A549 (cell line): ENCODE measurements at regions not wholly inside any gene's neighbourhood (a gene's known extent, or its start where the extent isn't known, plus 50 kb on each side); places are given as distances from the start of the nearest gene placed in this dataset.

Experiments
- ATAC-seq, 2 experiments: fragments of 200-7000 bp in 1 of 2; fragments of >200 bp in 1 of 2; cut with Nextera tagmentation in 1 of 2; cut with Tn5 transposase in 1 of 2; 3 replicates each; pipeline versions ENCODE4 v1.8.0 to v1.9.1; 2018 to 2020; ENCODE audit warnings: mild to moderate bottlenecking in 1 of 2, moderate library complexity in 1 of 2
- CTCF ChIA-PET: fragments of 300-600 bp; sonication (Branson Sonifier 250); formaldehyde crosslinking; extraction: SDS; loops from one replicate; lab custom pipeline; 2021; ENCODE audit warnings: antibody characterized with exemption, inconsistent platforms; lab: Yijun Ruan, JAX
- POLR2A ChIA-PET: fragments of 350-600 bp; formaldehyde crosslinking; extraction: SDS; loops from one replicate; lab custom pipeline; 2021; ENCODE audit warnings: antibody characterized with exemption, inconsistent platforms; lab: Yijun Ruan, JAX
- DNase-seq, 2 experiments: peaks; one replicate each; pipeline versions ENCODE4 v3.0.0 to v3.0.0-alpha.2; 2011 to 2016; ENCODE audit warnings: low read depth in 1 of 2, low spot score in 1 of 2
- FAIRE-seq: peaks from 2 replicates; lab custom pipeline; 2011; peaks lifted over from hg19 to GRCh38; lab: Jason Lieb, UNC
- H3K27ac ChIP-seq, 2 experiments: fragments of >200 bp; sonication (Bioruptor Twin); formaldehyde crosslinking; 3 replicates each; pipeline ENCODE4 v1.5.1; 2016 to 2017
- H3K4me1 ChIP-seq: fragments of >200 bp; sonication (Bioruptor Twin); formaldehyde crosslinking; 3 replicates; pipeline ENCODE4 v1.6.1; 2016
- H3K4me2 ChIP-seq: fragments of >200 bp; sonication (Bioruptor Twin); formaldehyde crosslinking; 3 replicates; pipeline ENCODE4 v1.6.1; 2016
- H3K4me3 ChIP-seq: fragments of >200 bp; sonication (Bioruptor Twin); formaldehyde crosslinking; 3 replicates; pipeline ENCODE4 v1.5.1; 2016
- H3K9me3 ChIP-seq: fragments of >200 bp; sonication (Bioruptor Twin); formaldehyde crosslinking; 3 replicates; pipeline ENCODE4 v1.6.1; 2016
- BCL3 ChIP-seq: fragments of >200 bp; sonication (Bioruptor Twin); formaldehyde crosslinking; IDR thresholded peaks from 3 replicates; pipeline ENCODE4 v1.6.1; 2016
- BHLHE40 ChIP-seq: IDR thresholded peaks from 2 replicates; pipeline ENCODE4 v1.6.1; 2012; ENCODE audit warnings: low read depth, low read length, inconsistent platforms
- CEBPB ChIP-seq, 2 experiments: fragments of >200 bp in 1 of 2; sonication (Bioruptor Twin) in 1 of 2; formaldehyde crosslinking in 1 of 2; IDR thresholded peaks; 2 replicates each; pipeline ENCODE4 v1.6.1; 2012 to 2016
- CHD2 ChIP-seq: fragments of 150-350 bp; IDR thresholded peaks from 2 replicates; pipeline ENCODE4 v1.6.1; 2014; ENCODE audit warnings: low read length; ENCODE audit not compliant: partially characterized antibody
- CHD4 ChIP-seq: fragments of 200-600 bp; sonication (generic); IDR thresholded peaks from 2 replicates; pipeline ENCODE4 v1.6.1; 2016; ENCODE audit warnings: antibody characterized with exemption, mild to moderate bottlenecking, borderline replicate concordance
- ESRRA ChIP-seq: fragments of 150-350 bp; IDR thresholded peaks from 2 replicates; pipeline ENCODE4 v1.6.1; 2014; ENCODE audit warnings: mild to moderate bottlenecking, low read length, borderline replicate concordance
- FOSB ChIP-seq: fragments of 250-450 bp; sonication (Bioruptor Pico); IDR thresholded peaks from 2 replicates; pipeline ENCODE4 v1.5.0; 2020; ENCODE audit warnings: mild to moderate bottlenecking, moderate library complexity
- FOSL2 ChIP-seq, 2 experiments: fragments of 450-650 bp in 1 of 2; fragments of >200 bp in 1 of 2; sonication (Bioruptor Twin) in 1 of 2; formaldehyde crosslinking; IDR thresholded peaks; 2 replicates each; pipeline versions ENCODE4 v1.5.0 to v1.6.1; 2016 to 2020; ENCODE audit warnings: mild to moderate bottlenecking in 1 of 2, moderate library complexity in 1 of 2
- FOXS1 ChIP-seq: fragments of 250-450 bp; sonication (Bioruptor Pico); IDR thresholded peaks from 2 replicates; pipeline ENCODE4 v1.5.0; 2020; ENCODE audit warnings: mild to moderate bottlenecking, moderate library complexity
- GATA3 ChIP-seq: IDR thresholded peaks from 2 replicates; pipeline ENCODE4 v1.6.1; 2012; ENCODE audit warnings: borderline replicate concordance
- HES2 ChIP-seq: fragments of >200 bp; sonication (Bioruptor Twin); formaldehyde crosslinking; IDR thresholded peaks from 2 replicates; pipeline ENCODE4 v1.6.1; 2016
- HMGXB4 ChIP-seq: fragments of 250-450 bp; sonication (Bioruptor Pico); IDR thresholded peaks from 2 replicates; pipeline ENCODE4 v1.5.0; 2021; ENCODE audit warnings: mild to moderate bottlenecking, moderate library complexity, borderline replicate concordance
- HOXB5 ChIP-seq: fragments of 250-450 bp; sonication (Bioruptor Pico); IDR thresholded peaks from 2 replicates; pipeline ENCODE4 v1.5.0; 2020; ENCODE audit warnings: mild to moderate bottlenecking, moderate library complexity
- JUN ChIP-seq, 2 experiments: fragments of >200 bp; sonication (Bioruptor Twin); formaldehyde crosslinking; IDR thresholded peaks; 2 replicates in 1 of 2; 3 replicates in 1 of 2; pipeline ENCODE4 v1.6.1; 2016 to 2017
- KDM5A ChIP-seq: fragments of 200-600 bp; sonication (generic); IDR thresholded peaks from 2 replicates; pipeline ENCODE4 v1.6.1; 2016; ENCODE audit warnings: antibody characterized with exemption, mild to moderate bottlenecking
- MAFK ChIP-seq: fragments of 450-650 bp; IDR thresholded peaks from 2 replicates; pipeline ENCODE4 v1.6.1; 2014; ENCODE audit not compliant: partially characterized antibody
- MAZ ChIP-seq: fragments of 150-350 bp; IDR thresholded peaks from 2 replicates; pipeline ENCODE4 v1.6.1; 2014; ENCODE audit warnings: antibody characterized with exemption, low read depth, low read length, borderline replicate concordance
- PBX3 ChIP-seq: IDR thresholded peaks from 2 replicates; pipeline ENCODE4 v1.6.1; 2012
- POLR2AphosphoS2 ChIP-seq: conservative IDR thresholded peaks from 2 replicates; pipeline ENCODE4 v1.6.1; 2012; ENCODE audit warnings: low read length, improper control_type of control experiment, inconsistent platforms
- RARB ChIP-seq: fragments of 250-450 bp; sonication (Bioruptor Pico); IDR thresholded peaks from 2 replicates; pipeline ENCODE4 v1.8.0; 2021; ENCODE audit warnings: mild to moderate bottlenecking, moderate library complexity
- RCOR1 ChIP-seq: fragments of 150-350 bp; IDR thresholded peaks from 2 replicates; pipeline ENCODE4 v1.6.1; 2014; ENCODE audit warnings: antibody characterized with exemption, low read length, low read depth
- REST ChIP-seq: fragments of 200-600 bp; sonication (generic); IDR thresholded peaks from 2 replicates; pipeline ENCODE4 v1.6.1; 2016; ENCODE audit warnings: antibody characterized with exemption, mild to moderate bottlenecking, moderate library complexity
- TFCP2L1 ChIP-seq: fragments of 250-450 bp; sonication (Bioruptor Pico); IDR thresholded peaks from 2 replicates; pipeline ENCODE4 v1.5.0; 2021; ENCODE audit warnings: mild to moderate bottlenecking
- ZC3H11A ChIP-seq: fragments of 450-650 bp; IDR thresholded peaks from 2 replicates; pipeline ENCODE4 v1.6.1; 2014; ENCODE audit warnings: antibody characterized with exemption, mild to moderate bottlenecking
- ZNF302 ChIP-seq: fragments of 250-450 bp; sonication (Bioruptor Pico); IDR thresholded peaks from 2 replicates; pipeline ENCODE4 v1.9.0; 2021; ENCODE audit warnings: inconsistent platforms, mild to moderate bottlenecking, moderate library complexity
- ZSCAN20 ChIP-seq: fragments of 250-450 bp; sonication (Bioruptor Pico); IDR thresholded peaks from 2 replicates; pipeline ENCODE4 v1.8.0; 2022; ENCODE audit warnings: mild to moderate bottlenecking, moderate library complexity
- WGBS: methylation state at CpG from one replicate; pipeline ENCODE4 v1.1.6; 2017; ENCODE audit errors: missing lambda C conversion rate; 5-methylcytosine and 5-hydroxymethylcytosine counted together

GRCh38 chr14:97920201-97920600 is 1123.0 kb downstream of the VRK1 start:
- no peak overlapping the region for H3K4me3 ChIP-seq
- CTCF ChIA-PET: no interaction called here
- FAIRE-seq (no peak), ATAC-seq (no peak), DNase-seq (no peak)
- WGBS: 5% methylated on average over 5 of the region's 5 CpGs
- POLR2A ChIA-PET: no interaction called here
- TF ChIP-seq TFCP2L1 (CRISPR knock-in tag) (no peak), FOSB (CRISPR knock-in tag) (no peak), CHD2 (no peak), FOSL2 (IDR thresholded peaks at IDR 0.05) (no peak), FOSL2 (CRISPR knock-in tag; IDR thresholded peaks at IDR 0.05) (no peak), POLR2AphosphoS2 (no peak), HOXB5 (no peak), BCL3 (no peak), JUN (IDR thresholded peaks at IDR 0.05) (no peak), ZNF302 (no peak), CHD4 (no peak), PBX3 (no peak), CEBPB (IDR thresholded peaks at IDR 0.05) (no peak), FOXS1 (CRISPR knock-in tag) (no peak), ZC3H11A (no peak), MAZ (no peak)
- no peaks in the 10 kb centered on the region for H3K4me1 ChIP-seq
- no peaks in the 10 kb centered on the region for H3K9me3 ChIP-seq
- H3K4me2 ChIP-seq: no peak overlapping the region
- H3K27ac ChIP-seq: no peak overlapping the region

- ATAC-seq: no peak
- Histone ChIP-seq H3K9me3 (no peaks in the 10 kb centered on the region), H3K27ac (no peak overlapping the region), H3K4me3 (no peak overlapping the region), H3K4me1 (no peaks in the 10 kb centered on the region), H3K4me2 (no peak overlapping the region)
- no peak for FAIRE-seq
- no peak for DNase-seq
- CTCF ChIA-PET: no interaction called here
- POLR2A ChIA-PET: no interaction called here
- WGBS: 10% methylated on average over 5 of the region's 5 CpGs
- no peak for TF ChIP-seq RARB (CRISPR knock-in tag)
- TF ChIP-seq BHLHE40: no peak
- TF ChIP-seq KDM5A: no peak
- TF ChIP-seq HMGXB4 (CRISPR knock-in tag): no peak
These were observed 1124.1 kb downstream of the VRK1 start for GRCh38 chr14:97921296-97921695.

GRCh38 chr14:97924922-97925613 is 1127.9 kb downstream of the VRK1 start:
- DNase-seq (no peak), ATAC-seq (no peak), FAIRE-seq (no peak)
- no peak overlapping the region for H3K4me2 ChIP-seq
- ChIA-PET POLR2A (no interaction called here), CTCF (no interaction called here)
- H3K27ac ChIP-seq: no peak overlapping the region
- 31% methylated on average over 11 of the region's 11 CpGs for WGBS
- no peaks in the 10 kb centered on the region for H3K4me1 ChIP-seq
- no peaks in the 10 kb centered on the region for H3K9me3 ChIP-seq
- no peak overlapping the region for H3K4me3 ChIP-seq
- TF ChIP-seq FOSB (CRISPR knock-in tag): no peak
- TF ChIP-seq ESRRA: no peak
- TF ChIP-seq RCOR1: no peak
- no peak for TF ChIP-seq REST
- TF ChIP-seq BHLHE40: no peak
- TF ChIP-seq RARB (CRISPR knock-in tag): no peak
- no peak for TF ChIP-seq BCL3
- no peak for TF ChIP-seq HES2
- no peak for TF ChIP-seq GATA3
- no peak for TF ChIP-seq MAFK
- no peak for TF ChIP-seq ZSCAN20 (CRISPR knock-in tag)
